GF-D8 (cell line): ENCODE measurements at regions not wholly inside any gene's neighbourhood (a gene's known extent, or its start where the extent isn't known, plus 50 kb on each side); places are given as distances from the start of the nearest gene placed in this dataset.
A peak's percentile ranks its signal among the peaks of the same experiment; 100 is the strongest.
"Not testable (repeated sequence)": the region's sequence is repeated elsewhere in the genome, so short reads cannot be mapped to it uniquely, and the experiment has no call there.

Source experiments
- DNase-seq: peaks from one replicate; lab custom pipeline; 2025; lab: John Stamatoyannopoulos, UW

GRCh38 chr11:98710986-98711385 lies 309.8 kb upstream of the CNTN5 start:
- DNase-seq, result no peak

DNA sequence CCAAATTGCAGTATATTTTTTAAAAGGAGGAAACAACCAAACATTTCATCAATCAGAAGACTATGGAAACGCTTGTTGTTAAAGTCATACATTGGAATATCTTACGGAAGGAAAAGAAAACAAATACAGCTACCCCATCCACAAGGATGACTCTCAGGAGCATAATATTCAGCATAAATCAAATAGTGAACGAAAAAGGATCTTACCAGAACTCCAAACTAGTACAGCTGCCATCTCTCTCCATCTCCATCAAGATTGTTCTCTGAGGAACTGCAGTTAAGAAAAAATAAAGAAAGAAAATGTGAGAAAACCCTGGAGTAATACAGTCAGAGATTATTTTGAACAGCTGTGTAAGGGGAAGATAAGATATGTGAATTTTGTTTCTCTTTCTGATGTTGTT lies 299.8 kb upstream of the CNTN5 start:
- no peak for DNase-seq

GRCh38 chr11:98725471-98725870 lies 295.3 kb upstream of the CNTN5 start:
- DNase-seq, result no peak

DNA sequence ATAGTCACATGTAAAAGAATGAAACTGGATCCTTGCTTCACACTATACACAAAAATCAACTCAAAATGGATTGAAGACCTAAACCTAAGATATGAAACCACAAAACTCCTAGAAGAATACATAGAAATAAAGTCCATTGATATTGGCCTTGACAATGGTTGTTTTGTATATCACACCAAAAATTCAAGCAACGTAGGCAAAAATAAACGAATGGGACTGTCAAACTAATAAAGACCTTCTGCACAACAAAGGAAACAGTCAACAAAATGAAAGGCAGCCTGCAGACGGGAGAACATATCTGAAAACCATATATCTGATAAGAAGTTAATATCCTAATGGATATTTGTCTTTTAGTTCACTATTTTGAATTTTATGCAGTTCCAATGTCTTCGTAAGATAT lies 292.3 kb upstream of the CNTN5 start:
- no peak for DNase-seq

DNA sequence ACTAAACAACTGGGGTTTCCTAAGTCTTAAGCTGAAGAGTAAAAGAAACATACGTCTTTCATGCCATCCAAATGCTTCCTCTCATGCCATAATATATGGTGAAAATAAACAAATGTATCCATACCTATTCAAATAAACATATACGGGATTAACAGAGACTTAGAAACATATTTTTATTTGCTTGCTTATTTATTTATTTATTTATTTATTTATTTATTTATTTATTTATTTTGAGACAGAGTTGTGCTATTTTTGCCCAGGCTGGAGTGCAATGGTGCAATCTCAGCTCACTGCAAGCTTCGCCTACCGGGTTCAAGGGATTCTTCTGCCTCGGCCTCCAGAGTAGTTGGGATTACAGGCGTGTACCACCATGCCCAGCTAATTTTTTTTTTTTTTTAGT lies 291.6 kb upstream of the CNTN5 start:
- DNase-seq, result no peak

DNA sequence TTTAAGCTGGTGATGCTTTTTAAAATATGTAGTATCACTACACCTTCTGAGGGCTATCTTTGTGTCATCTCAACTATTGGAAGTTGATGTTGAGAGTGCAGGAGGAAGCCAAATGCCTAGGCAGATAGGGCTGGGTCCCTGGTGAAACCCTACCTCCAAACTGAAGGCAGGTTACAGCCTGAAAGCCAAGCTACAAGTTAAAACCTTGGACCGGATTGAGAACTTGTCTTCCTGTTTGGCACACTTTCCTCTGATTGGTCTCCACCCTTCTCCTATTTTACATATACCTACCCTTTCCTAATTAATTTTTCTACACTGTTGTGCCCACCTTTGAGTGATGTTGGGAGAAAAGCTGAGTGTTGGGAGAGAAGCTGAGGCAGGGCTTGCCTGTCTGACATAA lies 287.8 kb upstream of the CNTN5 start:
- no peak for DNase-seq

- DNase-seq, result not testable (repeated sequence)
Measured at GRCh38 chr11:98733378-98733777, 287.4 kb upstream of the CNTN5 start.

DNA sequence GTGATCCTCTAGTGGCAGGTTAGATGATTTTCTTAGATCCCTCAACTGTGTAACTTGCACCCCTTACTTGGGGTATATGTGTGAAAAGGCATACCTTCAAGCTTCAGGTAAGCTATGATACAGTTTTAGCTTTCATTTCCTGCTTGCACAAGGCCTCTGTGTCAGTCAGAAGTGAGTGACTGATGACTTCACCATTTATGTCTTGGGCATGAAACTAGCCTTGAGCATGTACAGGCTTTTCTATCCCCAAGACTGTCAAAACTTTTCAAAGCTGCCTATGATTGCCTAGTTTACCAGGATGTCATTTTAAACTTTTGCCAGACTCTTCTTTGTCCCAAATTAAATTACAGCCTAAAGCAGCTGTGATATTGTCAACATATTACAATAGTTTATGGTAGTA lies 286.1 kb upstream of the CNTN5 start:
- DNase-seq, result no peak

DNA sequence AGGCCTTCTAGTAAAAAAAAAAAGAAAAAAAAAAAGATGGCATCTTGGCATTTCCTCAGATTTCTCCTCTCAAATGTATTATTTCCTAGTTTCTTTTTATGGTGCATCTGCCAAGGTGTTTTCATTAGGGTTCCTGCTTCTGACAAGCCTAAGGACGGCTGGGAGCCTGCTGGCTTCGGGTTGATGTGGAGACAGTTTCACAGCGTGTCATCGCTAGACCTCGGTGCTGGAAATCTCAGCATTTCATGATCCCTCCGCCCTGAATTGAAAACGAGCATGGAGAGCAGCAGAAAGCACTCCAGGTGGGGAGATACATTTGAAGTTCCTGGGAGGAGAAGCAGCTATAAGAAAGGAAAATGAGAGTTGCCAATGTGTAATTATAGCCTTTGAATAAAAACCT lies 283.9 kb upstream of the CNTN5 start:
- DNase-seq, result no peak

DNA sequence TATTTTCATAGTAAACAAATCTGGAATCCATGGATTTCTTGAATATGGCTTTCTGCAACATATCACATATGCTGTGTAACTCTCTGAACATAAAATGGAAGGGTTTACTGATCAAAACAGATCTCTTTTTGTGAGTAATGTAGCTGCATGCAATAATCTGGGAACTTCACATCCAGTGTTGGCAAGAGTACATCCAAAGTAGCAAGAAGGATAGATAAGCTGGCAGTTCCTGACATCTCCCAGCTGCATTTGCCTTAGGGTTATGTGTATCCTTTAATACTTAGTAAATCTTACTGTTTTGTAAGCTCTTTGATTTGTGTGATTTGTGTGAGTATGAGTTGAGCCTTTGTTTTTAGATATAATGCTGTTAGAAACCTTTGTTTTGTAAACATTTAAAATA lies 280.4 kb upstream of the CNTN5 start:
- DNase-seq, result no peak

DNA sequence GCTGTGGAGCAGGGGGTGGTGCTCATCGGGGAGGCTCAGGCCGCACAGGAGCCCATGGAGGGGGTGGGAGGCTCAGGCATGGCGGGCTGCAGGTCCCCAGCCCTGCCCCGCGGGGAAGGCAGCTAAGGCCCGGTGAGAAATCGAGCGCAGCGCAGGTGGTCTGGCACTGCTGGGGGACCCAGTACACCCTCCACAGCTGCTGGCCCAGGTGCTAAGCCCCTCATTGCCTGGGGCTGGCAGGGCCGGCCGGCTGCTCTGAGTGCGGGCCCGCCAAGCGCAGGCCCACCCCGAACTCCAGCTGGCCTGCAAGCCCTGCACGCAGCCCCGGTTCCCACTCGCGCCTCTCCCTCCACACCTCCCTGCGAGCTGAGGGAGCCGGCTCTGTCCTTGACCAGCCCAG lies 257.3 kb upstream of the CNTN5 start:
- not testable (repeated sequence) for DNase-seq

- no peak for DNase-seq
Measured at GRCh38 chr11:98766903-98767302, 253.8 kb upstream of the CNTN5 start.

GRCh38 chr11:98770046-98770445 lies 250.7 kb upstream of the CNTN5 start:
- not testable (repeated sequence) for DNase-seq

GRCh38 chr11:98771791-98772190 lies 249.0 kb upstream of the CNTN5 start:
- no peak for DNase-seq

- DNase-seq, result no peak
Measured at GRCh38 chr11:98772893-98773292, 247.9 kb upstream of the CNTN5 start.

- no peak for DNase-seq
Measured at GRCh38 chr11:98793276-98793675, 227.5 kb upstream of the CNTN5 start.

DNA sequence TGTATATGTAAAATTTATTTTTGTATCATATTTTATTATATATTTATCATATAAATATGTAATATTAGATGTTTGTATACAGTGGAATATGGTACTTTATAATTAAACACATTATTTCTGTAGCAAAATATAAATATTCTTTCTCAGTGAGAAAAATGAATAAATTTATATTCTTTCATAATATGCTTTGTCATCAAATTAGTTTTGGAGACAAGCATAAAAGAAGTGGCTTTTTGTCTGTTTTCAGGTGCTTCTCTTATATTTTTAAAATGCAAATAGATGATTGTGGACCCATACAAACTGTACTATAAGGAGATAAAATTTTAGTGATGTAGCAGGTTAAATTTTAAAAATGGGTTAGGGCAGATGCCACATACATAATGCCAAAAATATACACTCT lies 222.4 kb upstream of the CNTN5 start:
- DNase-seq, result no peak

- DNase-seq, result no peak
Measured at GRCh38 chr11:98800696-98801095, 220.1 kb upstream of the CNTN5 start.

GRCh38 chr11:98828986-98829708 lies 191.6 kb upstream of the CNTN5 start:
- DNase-seq, result no peak

GRCh38 chr11:98829971-98830370 lies 190.8 kb upstream of the CNTN5 start:
- DNase-seq, result no peak

GRCh38 chr11:98834776-98835175 lies 186.0 kb upstream of the CNTN5 start:
- DNase-seq, result peak; percentile 32

DNA sequence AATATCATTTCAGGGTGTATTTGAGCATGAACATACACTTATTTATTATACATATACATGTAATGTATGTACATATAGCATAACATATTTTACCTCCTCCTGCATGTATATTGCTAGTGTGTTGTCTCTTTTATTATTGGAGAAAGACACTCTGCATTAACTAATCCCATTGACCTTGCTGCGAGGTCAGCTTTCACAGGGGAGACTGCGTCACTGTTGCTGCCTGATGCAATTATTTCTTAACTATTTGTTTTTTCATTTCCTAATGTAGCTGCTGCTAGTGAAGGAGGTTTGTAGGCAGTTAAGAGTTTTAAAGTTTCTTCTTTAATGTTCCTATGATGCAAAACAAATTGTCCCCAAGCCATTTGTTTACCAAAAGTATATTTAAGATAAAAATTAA lies 185.4 kb upstream of the CNTN5 start:
- DNase-seq, result peak; percentile 8

- no peak for DNase-seq
Measured at GRCh38 chr11:98836156-98836555, 184.6 kb upstream of the CNTN5 start.

DNA sequence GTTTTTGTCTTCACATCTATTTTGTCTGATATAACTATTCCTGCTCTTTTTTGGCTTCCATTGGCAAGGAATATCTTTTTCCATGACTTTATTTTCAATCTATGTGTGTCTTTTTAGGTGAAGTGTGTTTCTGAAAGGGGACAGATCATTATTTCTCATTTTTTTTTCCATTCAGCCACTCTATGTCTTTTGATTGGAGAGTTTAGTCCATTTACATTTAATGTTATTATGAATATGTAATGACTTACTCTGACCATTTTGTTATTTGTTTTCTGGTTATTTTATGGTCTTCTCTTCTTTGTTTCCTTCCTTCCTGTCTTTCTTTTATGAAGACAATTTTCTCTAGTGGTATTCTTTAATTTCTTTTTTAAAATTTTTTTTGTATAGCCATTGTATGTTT lies 178.6 kb upstream of the CNTN5 start:
- DNase-seq, result no peak

GRCh38 chr11:98862169-98862568 lies 158.6 kb upstream of the CNTN5 start:
- DNase-seq, result no peak
